Left ventricle myocardium inferior (tissue), 1 donor: ENCODE measurements at regions not wholly inside any gene's neighbourhood (a gene's known extent, or its start where the extent isn't known, plus 50 kb on each side); places are given as distances from the start of the nearest gene placed in this dataset.

ENCODE experiments used
- DNase-seq: peaks from one replicate; pipeline ENCODE4 v3.0.0-alpha.2; 2020
- H3K27ac ChIP-seq: fragments of 200-600 bp; replicated peaks from 2 replicates; pipeline ENCODE4 v1.8.0; 2021
- H3K27me3 ChIP-seq: fragments of 200-600 bp; 2 replicates; pipeline ENCODE4 v1.8.0; 2021; ENCODE audit warnings: low read depth
- H3K36me3 ChIP-seq: fragments of 200-600 bp; 2 replicates; pipeline ENCODE4 v1.8.0; 2021
- H3K4me1 ChIP-seq: fragments of 200-600 bp; 2 replicates; pipeline ENCODE4 v1.8.0; 2021
- H3K4me3 ChIP-seq: fragments of 200-600 bp; 2 replicates; pipeline ENCODE4 v1.8.0; 2021; ENCODE audit warnings: mild to moderate bottlenecking, moderate library complexity
- H3K9me3 ChIP-seq: fragments of 200-600 bp; replicated peaks from 2 replicates; pipeline ENCODE4 v1.8.0; 2021
- CTCF ChIP-seq: fragments of 200-600 bp; IDR thresholded peaks from 2 replicates; pipeline ENCODE4 v1.8.0; 2021; ENCODE audit warnings: antibody characterized with exemption, mild to moderate bottlenecking, borderline replicate concordance
- intact Hi-C: fragments of 100-400 bp; cut with micrococcal nuclease; formaldehyde crosslinking; loops from one replicate; pipeline ENCODE4 v1.11.0; 2022
- donor health status: DM: no; HTN: yes; CAD: no; lungs with severe emphysema.

- TF ChIP-seq CTCF, result no peak
- Histone ChIP-seq H3K4me1 (no peaks in the 10 kb centered on the region), H3K27me3 (peaks cover 35% of the 10 kb centered on the region), H3K4me3 (no peak overlapping the region), H3K36me3 (no peaks in the 10 kb centered on the region), H3K27ac (no peak overlapping the region), H3K9me3 (no peaks in the 10 kb centered on the region)
- no peak for DNase-seq
- intact Hi-C loops, result no loop called here
Observed at GRCh38 chr16:55008836-55009510, 78.3 kb downstream of the IRX5 start.

GRCh38 chr16:55009581-55009980 is 78.9 kb downstream of the IRX5 start:
- DNase-seq, result no peak
- no peak for TF ChIP-seq CTCF
- H3K27ac ChIP-seq, result no peak overlapping the region

GRCh38 chr16:55010492-55011160 is 80.0 kb downstream of the IRX5 start:
- Histone ChIP-seq H3K36me3 (no peaks in the 10 kb centered on the region), H3K4me3 (no peak overlapping the region), H3K27ac (no peak overlapping the region), H3K27me3 (peaks cover 33% of the 10 kb centered on the region), H3K9me3 (no peaks in the 10 kb centered on the region), H3K4me1 (no peaks in the 10 kb centered on the region)
- intact Hi-C loops, result no loop called here
- no peak for DNase-seq
- TF ChIP-seq CTCF, result no peak

More at GRCh38 chr16:55009581-55009980, 78.9 kb downstream of the IRX5 start:
- intact Hi-C loops, result no loop called here
- H3K9me3 ChIP-seq, result no peaks in the 10 kb centered on the region
- H3K4me1 ChIP-seq, result no peaks in the 10 kb centered on the region
- no peak overlapping the region for H3K4me3 ChIP-seq
- no peaks in the 10 kb centered on the region for H3K36me3 ChIP-seq
- peaks cover 32% of the 10 kb centered on the region for H3K27me3 ChIP-seq

GRCh38 chr16:55012362-55012761 is 81.7 kb downstream of the IRX5 start:
- intact Hi-C loops, result no loop called here
- H3K27ac ChIP-seq, result no peak overlapping the region
- no peaks in the 10 kb centered on the region for H3K4me1 ChIP-seq
- H3K9me3 ChIP-seq, result no peaks in the 10 kb centered on the region
- H3K4me3 ChIP-seq, result no peak overlapping the region
- no peak for DNase-seq
- TF ChIP-seq CTCF, result no peak
- no peaks in the 10 kb centered on the region for H3K36me3 ChIP-seq
- H3K27me3 ChIP-seq, result peaks cover 33% of the 10 kb centered on the region

- no peak overlapping the region for H3K4me3 ChIP-seq
- no peaks in the 10 kb centered on the region for H3K36me3 ChIP-seq
- DNase-seq, result no peak
- intact Hi-C loops, result no loop called here
- H3K4me1 ChIP-seq, result no peaks in the 10 kb centered on the region
- H3K27ac ChIP-seq, result no peak overlapping the region
- no peak for TF ChIP-seq CTCF
- H3K27me3 ChIP-seq, result peaks cover 30% of the 10 kb centered on the region
- H3K9me3 ChIP-seq, result no peaks in the 10 kb centered on the region
Observed at GRCh38 chr16:55012793-55013192, 82.1 kb downstream of the IRX5 start.
